HG03354 (cell line): ENCODE measurements at regions not wholly inside any gene's neighbourhood (a gene's known extent, or its start where the extent isn't known, plus 50 kb on each side); places are given as distances from the start of the nearest gene placed in this dataset.

Experiments
- ATAC-seq: cut with Tn5 transposase; IDR thresholded peaks from one replicate; pipeline ENCODE4 v1.9.1; 2021; ENCODE audit warnings: mild to moderate bottlenecking; ENCODE audit not compliant: unreplicated experiment, poor library complexity, severe bottlenecking

DNA sequence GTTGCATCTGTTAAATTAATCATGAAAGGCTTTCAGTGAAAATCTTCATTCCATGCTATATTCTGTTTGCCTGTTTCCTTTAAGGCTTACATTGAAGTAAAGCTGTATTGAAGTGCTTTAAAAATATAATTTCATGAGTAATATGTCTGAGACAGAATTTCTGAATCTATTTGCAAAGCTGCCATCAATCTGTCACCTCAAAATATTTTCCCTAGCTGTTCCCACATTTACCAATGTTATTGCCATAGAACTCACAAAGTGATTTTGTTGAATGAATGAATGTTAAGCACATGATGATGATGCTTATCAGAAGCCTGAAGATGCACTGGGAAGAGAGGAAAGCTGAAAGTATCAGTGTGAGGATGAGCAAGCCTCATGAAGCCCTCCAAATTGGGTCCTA is 115.8 kb downstream of the NHLRC3 start:
- no peak for ATAC-seq

DNA sequence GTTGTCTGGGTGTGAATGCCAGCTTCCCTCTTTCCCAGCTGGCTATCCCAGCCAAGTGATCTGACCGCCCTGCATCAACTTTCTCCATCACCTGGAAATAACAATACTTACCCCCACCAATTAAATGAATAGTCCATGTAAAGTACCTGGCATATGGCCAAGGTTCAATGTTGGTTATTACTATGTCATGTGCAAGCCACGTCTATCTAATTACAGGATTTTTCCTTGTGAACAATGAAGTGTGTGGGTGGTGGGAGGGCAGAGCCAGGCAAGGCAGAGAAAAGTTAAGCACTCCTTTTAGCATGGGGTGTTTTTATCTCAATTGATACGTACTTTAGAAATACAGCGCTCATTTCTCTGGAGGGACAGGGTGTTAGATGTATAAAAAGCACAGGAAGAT is 121.1 kb downstream of the NHLRC3 start:
- ATAC-seq, result no peak

DNA sequence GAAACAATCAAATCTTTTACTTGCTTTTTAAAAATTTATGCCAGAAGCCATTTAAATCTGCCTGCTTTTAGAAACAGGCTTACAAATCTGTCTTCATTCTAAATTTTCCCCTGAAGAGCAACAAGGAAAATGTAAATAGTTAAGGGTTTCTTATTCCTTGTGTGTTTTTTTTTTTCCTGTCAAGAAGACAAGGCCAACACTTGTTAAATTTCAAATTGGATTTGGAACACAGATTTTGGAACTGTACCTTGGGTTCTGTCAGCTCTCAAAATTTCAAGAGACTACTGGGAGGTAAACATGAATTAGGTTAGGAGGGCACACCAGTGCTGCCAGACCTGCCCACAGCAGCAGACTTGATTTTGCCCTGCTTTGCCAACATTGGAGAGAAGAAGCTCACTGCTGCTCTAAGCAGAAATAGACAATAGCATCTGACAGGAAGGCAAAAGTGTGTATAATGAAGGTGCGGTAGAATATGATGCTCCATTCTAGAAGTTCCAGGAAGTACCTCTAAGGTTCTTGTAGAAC is 121.7 kb downstream of the NHLRC3 start:
- no peak for ATAC-seq

DNA sequence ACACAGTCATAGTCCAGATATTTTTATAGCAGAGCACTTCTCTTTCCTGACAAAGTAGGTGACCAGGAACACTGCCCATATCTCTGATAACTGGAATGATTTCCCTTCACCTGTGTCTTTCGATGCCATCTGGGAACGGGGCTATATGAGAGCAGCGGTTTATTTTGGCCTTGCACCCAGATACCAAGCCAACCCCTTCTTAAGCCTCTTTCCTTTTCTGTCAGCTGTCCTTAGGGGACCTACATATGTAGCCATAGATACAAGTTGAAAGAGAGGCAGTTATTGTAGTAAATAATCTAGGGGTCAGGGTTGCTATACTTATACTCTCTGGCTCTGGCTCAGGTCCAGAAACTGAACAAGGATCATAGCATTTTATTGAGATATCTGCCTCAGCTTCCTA is 128.8 kb downstream of the NHLRC3 start:
- no peak for ATAC-seq

DNA sequence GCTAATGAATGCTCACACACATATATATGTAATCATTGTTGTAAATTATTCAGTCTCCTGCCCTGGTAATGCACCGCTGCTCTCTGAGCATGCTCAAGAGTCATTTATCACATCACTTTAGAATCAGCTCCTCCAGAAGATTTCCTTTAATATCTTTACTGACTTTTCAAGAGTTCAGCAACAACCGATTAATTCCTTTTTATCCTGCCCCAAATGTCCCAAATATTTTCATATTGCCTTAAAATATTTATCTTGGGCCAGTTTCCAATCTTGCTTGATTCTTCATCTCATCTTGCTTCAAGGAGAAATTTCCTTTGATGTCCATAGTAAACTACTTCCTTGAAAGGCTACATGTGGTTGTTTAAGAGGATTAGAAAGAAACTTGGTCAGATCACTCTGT is 132.5 kb downstream of the NHLRC3 start:
- no peak for ATAC-seq

DNA sequence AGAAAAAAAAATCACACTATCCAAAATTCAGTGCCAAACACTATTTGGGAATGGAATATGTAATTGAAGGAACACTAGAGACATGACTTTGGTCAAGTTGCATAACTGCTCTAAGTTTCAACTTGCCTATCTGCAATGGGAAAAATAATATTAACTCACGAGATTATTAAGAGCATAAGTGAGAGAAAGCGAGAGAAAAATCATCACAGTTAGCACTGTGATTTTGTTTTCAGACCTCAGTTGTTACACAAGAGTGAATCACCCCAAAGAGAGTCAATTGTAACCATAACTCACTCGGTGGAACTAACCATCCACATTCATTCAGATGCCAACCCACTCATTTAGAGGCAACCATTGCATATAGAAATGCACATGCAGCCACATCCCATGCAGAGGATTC is 147.1 kb downstream of the NHLRC3 start:
- no peak for ATAC-seq

DNA sequence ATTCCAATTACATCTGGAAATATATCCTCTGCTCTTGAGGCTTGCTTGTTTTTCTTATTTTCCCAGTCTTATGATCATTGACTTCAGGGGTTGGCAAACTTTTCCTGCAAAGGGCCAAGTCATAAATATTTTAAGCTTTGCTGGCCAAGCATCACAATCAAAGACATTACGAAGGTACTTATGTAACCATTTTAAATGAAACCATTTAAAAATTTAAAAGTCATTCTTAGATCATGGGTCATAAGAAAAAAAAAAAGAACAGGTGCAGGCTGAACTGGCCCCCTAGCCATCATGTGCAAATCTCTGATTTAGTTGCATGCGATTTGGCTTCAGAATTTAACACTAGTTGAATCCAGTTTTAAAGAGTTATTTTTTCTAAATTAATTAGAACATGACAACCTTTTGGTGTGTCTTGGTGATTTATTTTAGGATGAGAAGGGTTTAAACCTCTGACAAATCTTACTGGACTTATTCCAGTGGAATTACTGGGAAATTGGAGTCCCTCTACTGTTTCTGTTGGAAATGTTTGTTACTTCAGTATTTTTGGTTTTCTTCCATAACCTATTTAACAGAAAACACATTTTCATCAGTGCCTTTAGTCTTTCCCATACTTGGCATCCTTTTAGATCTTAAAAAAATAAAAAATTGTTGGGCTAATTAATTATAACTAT is 148.1 kb downstream of the NHLRC3 start:
- ATAC-seq, result no peak

DNA sequence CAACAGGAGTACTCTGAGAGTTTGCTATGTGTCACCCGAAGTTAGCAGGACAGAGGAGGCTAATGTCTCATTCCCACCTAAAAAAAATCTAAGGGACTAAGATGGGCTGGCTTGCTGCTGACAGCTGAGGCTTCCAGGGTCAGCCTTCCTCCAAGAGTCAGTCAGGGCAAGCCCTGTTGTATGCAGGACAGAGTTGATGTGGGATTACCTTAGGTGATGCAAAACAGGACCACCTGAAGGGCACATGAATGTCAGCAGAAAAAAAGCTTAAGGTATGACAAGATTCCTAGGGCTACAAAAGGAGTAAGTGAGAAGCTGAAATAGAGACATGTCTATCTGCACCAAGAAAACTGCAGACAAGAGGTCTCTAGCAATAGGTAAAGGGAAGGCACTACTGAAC is 151.5 kb downstream of the NHLRC3 start:
- no peak for ATAC-seq

DNA sequence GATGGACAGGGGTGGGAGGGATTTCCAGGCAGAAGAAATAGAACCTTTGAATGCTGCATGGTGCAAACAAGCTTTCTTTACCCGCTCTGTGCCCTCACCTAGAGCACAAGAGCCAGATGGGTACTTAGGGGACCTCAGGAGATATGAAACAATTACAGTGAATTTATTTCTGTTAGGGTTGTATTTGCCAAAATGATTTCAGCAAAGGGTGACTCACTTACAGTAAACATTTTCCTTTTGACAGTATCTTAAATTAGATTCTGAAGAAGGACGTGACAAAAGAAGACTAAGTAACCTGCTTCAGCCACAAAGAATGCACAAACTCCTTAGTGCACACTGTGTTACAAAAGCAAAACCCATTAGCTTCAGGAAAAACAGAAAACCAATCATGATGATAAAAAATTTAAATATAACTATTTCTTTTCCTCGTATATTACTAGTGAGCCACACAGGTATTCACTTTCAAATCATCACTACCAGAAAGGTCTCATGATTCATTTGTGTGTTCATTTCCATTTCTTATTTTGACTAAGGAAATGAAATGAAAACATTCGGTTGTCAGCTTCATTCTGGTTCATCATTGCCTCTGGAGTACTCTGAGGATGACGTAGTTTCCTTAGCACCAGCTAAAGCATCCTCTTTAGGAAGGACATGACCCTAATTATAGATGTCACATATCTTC is 158.8 kb downstream of the NHLRC3 start:
- peak; percentile 66 for ATAC-seq

DNA sequence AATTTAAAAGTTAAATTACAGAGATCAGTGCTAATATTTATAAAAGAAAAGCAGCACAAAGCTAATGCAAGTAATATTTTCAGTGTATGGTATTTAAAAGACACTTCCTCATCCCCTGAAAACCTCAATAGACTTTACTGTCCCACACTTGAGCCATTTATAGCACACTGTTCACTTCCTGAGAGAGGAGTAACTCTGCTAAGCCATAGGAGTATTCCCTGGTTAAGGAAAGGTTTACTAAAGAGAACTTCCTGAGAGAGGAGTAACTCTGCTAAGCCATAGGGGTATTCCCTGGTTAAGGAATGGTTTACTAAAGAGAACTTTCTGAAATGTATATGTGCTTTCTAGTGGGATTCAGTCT is 159.4 kb downstream of the NHLRC3 start:
- ATAC-seq, result peak; percentile 12

DNA sequence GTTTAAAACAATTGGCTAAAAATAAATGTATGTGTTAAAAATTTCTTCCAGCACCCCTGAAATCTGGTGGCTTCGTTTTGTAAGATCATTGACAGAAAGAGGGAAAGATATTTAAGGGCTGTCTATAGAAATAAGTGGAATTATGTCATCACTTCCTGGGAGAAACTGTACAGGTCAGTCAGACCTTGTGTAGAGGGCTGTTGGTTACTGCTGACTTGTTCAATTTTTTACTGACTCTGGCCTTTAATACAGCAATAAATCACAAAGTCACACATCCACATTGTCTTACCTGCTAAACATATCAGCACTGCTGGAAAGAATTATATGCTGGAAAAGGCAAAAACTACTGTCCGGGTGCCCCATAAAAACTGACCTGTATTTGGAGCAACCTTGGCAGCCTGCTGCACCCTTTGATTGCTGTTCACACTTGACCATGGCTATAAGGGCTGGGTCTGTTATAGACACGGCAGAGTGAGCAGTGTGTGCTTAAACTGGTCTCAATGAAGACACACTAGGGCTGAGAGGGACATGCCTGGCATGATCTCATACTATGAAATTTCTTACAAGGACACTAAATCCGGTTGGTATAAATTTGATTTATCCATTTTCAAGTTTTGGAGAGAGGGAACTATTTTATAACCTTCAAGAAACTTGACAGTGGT is 162.1 kb downstream of the NHLRC3 start:
- no peak for ATAC-seq

DNA sequence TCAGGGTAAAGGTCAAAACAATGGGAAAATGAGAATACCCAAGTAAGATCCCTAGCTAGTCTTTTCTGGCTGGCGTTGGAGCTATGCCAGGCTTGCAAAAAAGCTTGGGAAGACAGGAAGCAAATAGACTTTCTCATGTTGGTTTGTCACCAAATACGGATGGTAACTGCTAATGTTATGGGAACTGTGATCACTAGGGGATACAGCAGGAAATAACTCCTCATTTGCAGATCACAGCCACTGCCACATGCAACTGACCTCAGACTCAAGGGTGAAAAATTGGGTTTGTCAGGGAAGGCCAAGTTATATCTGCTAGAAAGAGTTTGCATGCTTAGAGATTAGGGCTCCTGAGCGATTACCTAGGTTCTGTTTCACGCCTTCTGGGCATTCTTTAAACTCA is 162.9 kb downstream of the NHLRC3 start:
- no peak for ATAC-seq

DNA sequence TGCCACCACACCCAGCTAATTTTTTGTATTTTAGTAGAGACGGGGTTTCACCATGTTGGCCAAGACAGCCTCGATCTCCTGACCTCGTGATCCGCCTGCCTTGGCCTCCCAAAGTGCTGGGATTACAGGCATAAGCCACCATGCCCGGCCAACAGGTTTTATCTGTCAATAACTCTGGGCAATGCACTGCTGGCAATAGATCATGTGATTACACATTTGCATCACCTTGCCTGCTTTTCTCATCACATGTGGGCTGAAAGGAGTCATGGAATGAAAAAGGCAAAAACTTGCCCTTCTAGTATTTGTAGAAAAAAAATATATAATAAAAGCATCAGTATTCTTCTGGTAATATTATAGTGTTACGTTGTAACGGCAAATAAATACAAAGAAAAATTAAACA is 164.5 kb downstream of the NHLRC3 start:
- no peak for ATAC-seq

DNA sequence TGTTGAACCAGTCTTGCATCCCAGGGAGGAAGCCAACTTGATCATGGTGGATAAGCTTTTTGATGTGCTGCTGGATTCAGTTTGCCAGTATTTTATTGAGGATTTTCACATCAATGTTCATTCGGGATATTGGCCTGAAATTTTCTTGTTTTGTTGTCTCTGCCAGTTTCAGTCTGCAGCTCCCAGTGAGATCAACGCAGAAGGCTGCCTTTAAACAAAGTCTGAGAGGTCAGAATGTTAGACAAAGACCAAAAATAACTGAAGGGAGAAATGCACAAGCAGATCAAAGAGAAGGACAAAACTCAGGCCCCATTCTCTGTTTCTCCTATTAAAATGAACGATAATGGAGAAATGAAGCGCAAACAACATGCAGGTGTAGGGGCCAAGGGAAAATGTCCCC is 170.4 kb downstream of the NHLRC3 start:
- no peak for ATAC-seq

DNA sequence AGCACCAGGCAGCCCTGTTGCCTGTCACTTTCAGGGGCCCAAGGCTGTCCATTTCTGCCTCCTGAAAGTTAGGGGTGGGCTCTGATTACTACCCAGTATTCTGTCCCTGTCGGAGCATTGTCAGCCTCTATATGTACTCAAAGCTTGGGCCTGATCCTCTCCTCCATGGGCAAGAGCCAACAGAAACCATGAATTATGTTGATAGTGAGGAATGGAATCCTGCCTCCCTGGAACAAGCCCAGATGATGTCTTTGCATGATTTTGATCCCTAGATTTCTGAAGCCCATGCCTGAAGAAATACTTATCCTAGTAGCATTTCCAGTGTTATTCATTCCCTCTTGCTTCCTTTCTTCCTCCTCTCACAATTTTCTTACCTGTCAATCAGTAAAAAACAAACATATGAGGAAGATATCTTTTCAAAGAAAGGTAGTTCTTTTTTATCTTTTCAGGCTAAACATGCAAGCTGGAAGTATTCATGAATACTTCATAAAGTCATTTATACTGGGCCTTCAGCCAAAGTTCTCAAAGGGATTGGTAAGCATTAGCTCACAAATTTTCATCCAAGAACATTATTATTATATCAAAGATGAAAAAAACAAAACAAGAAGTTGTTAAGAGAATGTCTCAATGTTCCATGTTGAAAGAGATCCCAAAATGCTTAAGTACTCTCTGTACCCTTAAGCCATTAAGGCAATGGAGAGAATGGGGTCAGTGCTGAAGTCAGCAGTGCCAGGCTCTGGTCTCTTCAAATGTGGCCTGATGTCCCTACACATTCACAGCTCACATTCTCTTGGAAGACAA is 171.7 kb downstream of the NHLRC3 start:
- no peak for ATAC-seq

DNA sequence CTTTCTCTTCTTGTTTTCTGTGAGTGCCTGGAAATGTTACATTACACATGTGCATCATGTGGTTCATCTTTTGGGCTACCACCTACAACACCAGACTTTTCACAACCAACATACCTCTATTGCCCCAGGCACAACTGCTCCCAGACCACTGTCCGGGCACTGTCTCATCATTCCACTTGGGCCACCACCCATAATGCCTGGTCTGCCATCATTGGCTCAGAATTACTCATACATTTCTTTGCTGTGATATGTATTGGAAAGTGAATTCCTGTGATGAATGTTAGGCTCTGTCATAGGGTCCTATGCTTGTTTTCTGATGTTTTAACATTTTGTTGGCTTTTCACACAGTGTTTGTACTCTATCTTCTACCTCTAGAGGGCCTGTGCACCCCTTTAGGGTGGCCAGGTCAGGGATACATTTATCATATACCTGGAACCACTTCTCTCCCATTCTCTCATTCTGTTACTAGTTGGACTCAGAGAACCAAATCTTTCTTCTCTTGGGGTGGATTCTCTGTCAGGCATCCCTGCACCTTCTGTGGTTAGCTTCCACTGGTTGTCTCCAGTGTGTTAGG is 172.8 kb downstream of the NHLRC3 start:
- no peak for ATAC-seq

DNA sequence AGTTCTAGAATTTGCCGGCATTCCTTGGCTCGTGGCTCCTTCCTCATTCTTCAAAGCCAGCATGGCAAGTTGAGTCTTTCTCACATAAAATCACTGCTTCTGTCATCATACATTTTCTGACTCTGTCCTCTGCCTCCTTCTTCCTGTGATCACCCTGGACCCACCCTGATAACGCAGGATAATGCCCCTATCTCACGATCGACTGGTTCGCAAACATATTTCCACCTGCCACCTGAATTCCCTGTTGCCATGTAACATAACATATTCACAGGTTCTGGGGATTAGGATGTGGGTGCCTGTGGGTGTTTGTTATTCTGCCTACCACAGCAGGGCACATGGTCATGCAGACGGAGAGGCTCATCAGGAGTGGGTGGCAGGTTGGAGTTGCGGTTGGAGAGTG is 177.7 kb downstream of the NHLRC3 start:
- no peak for ATAC-seq

DNA sequence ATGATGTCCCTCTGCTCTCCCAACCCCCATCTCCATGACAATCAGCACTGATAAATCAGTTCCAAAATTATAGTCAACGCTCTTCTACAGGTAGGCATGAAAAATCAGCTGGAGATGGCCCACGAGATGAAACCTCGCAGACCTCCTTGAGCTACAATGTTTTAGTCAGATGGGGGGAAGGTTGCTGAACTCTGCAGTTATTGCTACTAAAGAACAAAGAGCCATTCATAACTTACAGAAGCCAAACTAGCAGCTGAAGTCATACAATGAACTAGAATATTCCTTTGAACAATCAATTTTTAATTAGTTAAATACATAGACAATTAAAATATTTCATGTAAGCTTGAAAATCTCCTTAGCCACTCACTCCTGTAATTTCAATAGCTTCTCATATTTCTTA is 179.2 kb downstream of the NHLRC3 start:
- ATAC-seq, result no peak

DNA sequence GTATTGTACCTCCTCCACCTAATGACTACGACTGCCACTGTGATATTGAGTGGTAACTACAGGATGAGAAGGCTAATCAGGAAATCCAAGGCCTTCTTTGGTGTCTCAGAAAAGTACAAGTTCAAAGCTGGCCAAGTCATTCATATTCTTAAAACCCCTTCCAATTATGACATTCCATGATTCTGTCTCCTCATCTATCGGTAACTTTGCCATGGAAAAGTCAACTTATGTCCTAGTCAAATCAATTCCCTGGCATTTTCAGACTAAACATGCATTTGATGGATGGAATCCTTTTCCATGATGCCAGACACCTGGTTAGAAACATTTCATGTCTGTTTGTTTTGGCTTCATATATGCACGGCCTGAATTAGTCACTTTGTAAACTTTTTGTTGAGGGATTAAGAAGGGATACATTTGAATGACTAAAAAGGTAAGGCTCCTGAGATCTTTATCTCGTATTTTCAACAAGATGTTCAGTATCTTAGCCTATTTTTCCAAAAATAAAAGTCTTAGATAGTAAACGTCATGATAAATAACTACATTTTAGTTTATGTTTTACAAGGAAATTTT is 186.5 kb downstream of the NHLRC3 start:
- no peak for ATAC-seq

DNA sequence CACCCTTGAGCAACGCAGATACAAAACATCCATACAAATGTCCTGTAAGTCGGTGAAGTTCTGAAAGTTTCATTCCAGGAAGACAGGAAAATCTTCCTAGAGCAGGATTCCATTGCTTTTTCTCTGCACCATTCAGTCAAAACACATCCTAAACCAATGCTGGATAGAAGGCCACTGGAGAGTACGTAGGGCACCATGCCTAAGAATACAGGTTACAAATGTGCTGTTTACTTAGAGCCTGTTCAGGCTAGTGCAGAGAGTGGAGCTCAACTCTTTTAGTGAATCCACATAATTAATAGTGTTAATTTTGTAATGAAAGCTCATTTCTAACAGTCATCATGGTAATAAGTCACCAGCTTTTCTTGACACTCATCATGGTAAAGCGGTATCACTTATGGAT is 187.6 kb downstream of the NHLRC3 start:
- ATAC-seq, result no peak
